ENCODE measurements at regions not wholly inside any gene's neighbourhood (a gene's known extent, or its start where the extent isn't known, plus 50 kb on each side); places are given as distances from the start of the nearest gene placed in this dataset.

DNA sequence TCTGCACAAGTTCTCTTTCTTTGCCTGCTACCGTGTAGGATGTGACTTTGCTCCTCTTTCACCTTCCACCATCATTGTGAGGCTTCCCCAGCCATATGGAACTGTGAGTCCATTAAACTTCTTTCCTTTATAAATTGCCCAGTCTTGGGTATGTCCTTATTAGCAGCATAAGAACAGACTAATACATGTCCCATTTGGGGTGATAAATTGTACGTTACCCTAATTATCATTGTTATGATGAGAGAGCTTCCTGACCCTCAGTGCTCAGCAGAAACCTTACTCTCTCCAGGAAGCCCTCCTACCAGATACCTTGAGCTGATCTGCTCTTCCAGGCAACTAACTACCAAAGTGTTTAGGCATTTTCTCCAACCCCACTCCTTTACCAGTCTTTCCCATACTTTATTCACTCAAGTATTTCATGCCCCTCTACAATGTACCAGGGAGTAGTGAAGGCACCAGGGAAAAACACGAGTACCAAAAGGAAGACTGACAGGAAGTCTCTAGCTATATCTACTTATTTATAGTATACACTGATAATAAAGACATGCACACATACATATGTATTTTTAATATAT is 196.2 kb downstream of the MYCN start:
- H3K27me3 ChIP-seq, result no peaks in the 10 kb centered on the region
- no peaks in the 10 kb centered on the region for H3K36me3 ChIP-seq (ENCODE audit: low read depth, missing control alignments)
- H3K27ac ChIP-seq, result no peak overlapping the region
- no peaks in the 10 kb centered on the region for H3K9me3 ChIP-seq
- DNase-seq, result no peak
- H3K4me3 ChIP-seq, result no peak overlapping the region
- TF ChIP-seq POLR2A (IDR thresholded peaks at IDR 0.05), result no peak
- TF ChIP-seq, protein P1, sequence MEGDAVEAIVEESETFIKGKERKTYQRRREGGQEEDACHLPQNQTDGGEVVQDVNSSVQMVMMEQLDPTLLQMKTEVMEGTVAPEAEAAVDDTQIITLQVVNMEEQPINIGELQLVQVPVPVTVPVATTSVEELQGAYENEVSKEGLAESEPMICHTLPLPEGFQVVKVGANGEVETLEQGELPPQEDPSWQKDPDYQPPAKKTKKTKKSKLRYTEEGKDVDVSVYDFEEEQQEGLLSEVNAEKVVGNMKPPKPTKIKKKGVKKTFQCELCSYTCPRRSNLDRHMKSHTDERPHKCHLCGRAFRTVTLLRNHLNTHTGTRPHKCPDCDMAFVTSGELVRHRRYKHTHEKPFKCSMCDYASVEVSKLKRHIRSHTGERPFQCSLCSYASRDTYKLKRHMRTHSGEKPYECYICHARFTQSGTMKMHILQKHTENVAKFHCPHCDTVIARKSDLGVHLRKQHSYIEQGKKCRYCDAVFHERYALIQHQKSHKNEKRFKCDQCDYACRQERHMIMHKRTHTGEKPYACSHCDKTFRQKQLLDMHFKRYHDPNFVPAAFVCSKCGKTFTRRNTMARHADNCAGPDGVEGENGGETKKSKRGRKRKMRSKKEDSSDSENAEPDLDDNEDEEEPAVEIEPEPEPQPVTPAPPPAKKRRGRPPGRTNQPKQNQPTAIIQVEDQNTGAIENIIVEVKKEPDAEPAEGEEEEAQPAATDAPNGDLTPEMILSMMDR (IDR thresholded peaks at IDR 0.05), result no peak
- intact Hi-C loops (cut with DNase I; ENCODE audit: low total_unique reads), result no loop called here
- no peaks in the 10 kb centered on the region for H3K4me1 ChIP-seq
- 86% methylated on average over 3 of the region's 3 CpGs for WGBS, 2 donors

DNA sequence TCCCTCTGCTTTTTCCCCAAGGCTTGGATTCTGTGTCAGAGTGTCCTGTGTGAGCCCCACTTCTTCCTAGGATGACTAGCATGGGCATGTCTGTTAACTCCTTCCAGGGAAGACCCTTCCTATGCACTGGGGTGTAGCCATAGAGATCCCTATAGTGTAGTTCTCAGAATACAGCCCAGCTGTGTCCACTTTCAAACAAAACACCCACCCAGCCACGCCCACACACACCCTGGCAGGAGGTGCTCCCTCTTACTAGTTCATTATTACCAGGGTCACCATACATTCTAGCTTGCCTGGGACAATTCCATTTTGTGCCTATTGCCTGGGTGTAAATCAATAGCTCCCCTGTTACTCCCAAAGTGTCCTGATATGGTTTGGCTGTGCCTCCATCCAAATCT is 195.6 kb downstream of the MYCN start:
- no peak for TF ChIP-seq POLR2A (IDR thresholded peaks at IDR 0.05)
- TF ChIP-seq, protein P1 (IDR thresholded peaks at IDR 0.05), result no peak
- intact Hi-C loops (cut with DNase I; ENCODE audit: low total_unique reads), result no loop called here
- Histone ChIP-seq H3K27ac (no peak overlapping the region), H3K4me1 (no peaks in the 10 kb centered on the region), H3K27me3 (no peaks in the 10 kb centered on the region), H3K36me3 (ENCODE audit: low read depth, missing control alignments) (no peaks in the 10 kb centered on the region), H3K9me3 (no peaks in the 10 kb centered on the region), H3K4me3 (no peak overlapping the region)
- no peak for DNase-seq
- 88 to 93% methylated on average over 1 of the region's 1 CpG for WGBS, 2 donors

DNA sequence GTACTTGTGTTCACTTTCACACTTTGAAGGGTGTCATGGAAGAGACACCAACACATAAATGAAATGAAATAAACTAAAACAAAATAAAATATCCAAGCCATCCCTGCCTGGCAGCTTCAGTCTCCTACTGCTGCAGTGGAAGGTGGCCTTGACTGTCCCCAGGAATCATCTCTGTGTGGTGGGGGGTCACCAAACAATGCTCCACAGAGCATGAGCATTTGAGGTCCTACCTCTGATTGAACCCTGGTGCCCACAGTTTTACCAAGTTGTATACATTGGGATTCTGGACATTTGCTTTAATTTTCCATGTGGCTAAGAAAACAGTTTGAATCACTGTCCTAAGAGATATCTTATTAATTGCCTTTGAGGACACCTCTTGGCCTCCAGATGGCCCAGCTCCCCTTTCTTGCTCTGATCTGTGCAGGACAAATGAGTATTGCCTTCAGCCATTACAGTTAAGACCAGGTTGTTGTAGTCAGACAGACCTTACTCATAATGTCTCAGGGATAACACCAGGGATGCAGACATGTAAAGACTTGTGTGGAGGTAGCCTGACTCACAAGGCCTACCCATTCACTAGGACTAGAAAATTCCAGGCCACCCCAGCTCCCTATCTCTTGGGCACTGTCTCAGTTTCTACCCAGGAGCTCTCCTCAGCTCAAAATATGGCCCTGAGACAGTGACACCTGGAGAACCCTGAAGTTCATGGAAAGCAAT is 195.0 kb downstream of the MYCN start:
- Histone ChIP-seq H3K27me3 (no peaks in the 10 kb centered on the region), H3K27ac (no peak overlapping the region), H3K36me3 (ENCODE audit: low read depth, missing control alignments) (no peaks in the 10 kb centered on the region), H3K4me3 (no peak overlapping the region), H3K4me1 (no peaks in the 10 kb centered on the region), H3K9me3 (no peaks in the 10 kb centered on the region)
- TF ChIP-seq, protein P1 (IDR thresholded peaks at IDR 0.05), result no peak
- no peak for TF ChIP-seq POLR2A (IDR thresholded peaks at IDR 0.05)
- intact Hi-C loops (cut with DNase I; ENCODE audit: low total_unique reads), result no loop called here
- no peak for DNase-seq

DNA sequence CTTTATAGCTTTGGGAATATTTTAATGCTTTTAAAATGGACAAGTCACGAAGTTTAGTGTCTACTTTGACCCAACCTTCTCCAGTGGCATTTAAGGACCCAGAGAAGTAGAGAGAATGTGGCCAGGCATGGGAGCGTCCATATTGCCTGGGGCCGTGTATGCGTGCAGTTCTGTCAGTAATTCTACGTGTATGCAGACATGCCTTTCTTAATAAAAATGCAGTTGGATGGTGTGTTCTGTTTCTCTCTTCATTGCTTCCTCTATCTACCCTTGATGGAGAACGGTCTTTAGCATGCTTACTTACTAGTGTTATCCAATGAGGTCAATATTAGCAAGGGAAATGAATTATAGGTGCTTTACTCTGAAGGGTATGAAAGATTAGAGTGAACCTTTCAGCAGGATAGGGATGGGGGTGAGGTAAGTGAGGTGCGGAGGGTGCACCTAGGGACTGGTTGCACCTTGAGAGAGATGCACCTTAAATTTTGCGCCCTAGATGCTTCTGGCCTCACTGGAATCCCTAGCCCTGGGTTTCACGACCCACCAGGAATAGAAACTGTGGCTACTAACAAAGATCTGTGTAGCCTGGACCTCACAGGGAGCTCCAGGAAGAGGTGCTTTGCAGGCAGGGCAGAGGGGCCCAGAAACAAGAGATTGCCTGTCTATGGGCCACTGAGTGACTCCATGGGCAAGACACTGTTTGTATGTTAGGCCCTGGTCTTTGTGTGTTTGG is 194.3 kb downstream of the MYCN start:
- Histone ChIP-seq H3K36me3 (ENCODE audit: low read depth, missing control alignments) (no peaks in the 10 kb centered on the region), H3K9me3 (no peaks in the 10 kb centered on the region), H3K27me3 (no peaks in the 10 kb centered on the region), H3K4me1 (no peaks in the 10 kb centered on the region), H3K27ac (no peak overlapping the region), H3K4me3 (no peak overlapping the region)
- WGBS, 2 donors, result 89 to 93% methylated on average over 9 of the region's 9 CpGs
- no peak for DNase-seq
- intact Hi-C loops (cut with DNase I; ENCODE audit: low total_unique reads), result no loop called here
- no peak for TF ChIP-seq POLR2A (IDR thresholded peaks at IDR 0.05)

DNA sequence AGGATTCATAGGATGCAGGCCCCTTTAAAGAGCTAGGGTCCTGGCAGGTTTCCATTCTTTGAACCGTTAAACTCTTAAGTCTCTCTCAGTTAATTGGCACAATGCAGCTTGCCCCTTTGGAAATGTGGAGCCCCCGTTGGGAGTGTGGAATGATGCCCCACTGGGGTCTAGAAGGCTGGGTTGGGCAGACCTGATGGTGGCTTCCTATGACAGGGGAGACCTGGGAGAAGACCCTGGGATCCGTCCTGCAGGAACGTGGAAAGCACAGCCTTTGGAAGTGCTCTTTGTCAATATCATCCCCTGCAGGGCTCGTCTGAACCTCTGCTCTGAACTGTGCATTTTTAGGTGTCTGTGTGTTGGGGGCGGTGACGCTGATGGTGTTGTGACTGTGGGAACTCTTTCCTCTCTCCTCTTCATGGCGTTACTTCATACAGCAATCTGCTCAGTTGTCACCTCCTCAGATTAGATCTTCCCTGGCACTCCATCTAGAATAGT is 190.6 kb downstream of the MYCN start:
- Histone ChIP-seq H3K4me3 (no peak overlapping the region), H3K4me1 (no peaks in the 10 kb centered on the region), H3K9me3 (no peaks in the 10 kb centered on the region), H3K27ac (no peak overlapping the region), H3K27me3 (no peaks in the 10 kb centered on the region), H3K36me3 (ENCODE audit: low read depth, missing control alignments) (no peaks in the 10 kb centered on the region)
- intact Hi-C loops (cut with DNase I; ENCODE audit: low total_unique reads), result no loop called here
- DNase-seq, result no peak
- no peak for TF ChIP-seq POLR2A (IDR thresholded peaks at IDR 0.05)
- TF ChIP-seq, protein P1 (IDR thresholded peaks at IDR 0.05), result no peak
- 63 to 70% methylated on average over 6 to 8 of the region's 8 CpGs for WGBS, 2 donors
